Aorta (tissue), 5 donors: ENCODE measurements at regions not wholly inside any gene's neighbourhood (a gene's known extent, or its start where the extent isn't known, plus 50 kb on each side); places are given as distances from the start of the nearest gene placed in this dataset.
"Not testable (repeated sequence)": the region's sequence is repeated elsewhere in the genome, so short reads cannot be mapped to it uniquely, and the experiment has no call there.

Experiments used
- ATAC-seq: fragments of 200-7000 bp; cut with Tn5 transposase; one replicate; pipeline ENCODE4 v1.9.1; 2022; ENCODE audit warnings: moderate library complexity; ENCODE audit not compliant: low FRiP score
- DNase-seq, 2 donors: peaks; one replicate each; pipeline ENCODE4 v3.0.0-alpha.2; 2020
- H3K27ac ChIP-seq, 2 donors: one replicate each; pipeline ENCODE4 v1.5.1; 2013; ENCODE audit warnings: low read length in 2 of 2, mild to moderate bottlenecking in 2 of 2, moderate library complexity in 2 of 2, control low read depth in 1 of 2, inconsistent platforms in 1 of 2, low read depth in 1 of 2
- H3K27me3 ChIP-seq, 2 donors: one replicate each; pipeline ENCODE4 v1.6.1; 2013; ENCODE audit warnings: control low read depth in 1 of 2, low read length in 1 of 2, mild to moderate bottlenecking in 1 of 2, moderate library complexity in 1 of 2; ENCODE audit not compliant: insufficient read depth in 2 of 2, control insufficient read depth in 1 of 2
- H3K36me3 ChIP-seq, 2 donors: one replicate each; pipeline ENCODE4 v1.6.1; 2013; ENCODE audit warnings: control low read depth in 1 of 2, low read length in 1 of 2, mild to moderate bottlenecking in 1 of 2; ENCODE audit not compliant: insufficient read depth in 2 of 2, control insufficient read depth in 1 of 2
- H3K4me1 ChIP-seq, 2 donors: one replicate each; pipeline ENCODE4 v1.6.1; 2013; ENCODE audit warnings: low read length in 2 of 2, control low read depth in 1 of 2, mild to moderate bottlenecking in 1 of 2, moderate library complexity in 1 of 2; ENCODE audit not compliant: insufficient read depth in 2 of 2, control insufficient read depth in 1 of 2
- H3K4me3 ChIP-seq, 2 donors: one replicate each; pipeline ENCODE4 v1.5.1; 2013; ENCODE audit warnings: low read length in 2 of 2, control low read depth in 1 of 2, mild to moderate bottlenecking in 1 of 2
- H3K9me3 ChIP-seq: one replicate; pipeline ENCODE4 v1.6.1; 2013; ENCODE audit warnings: mild to moderate bottlenecking, low read length; ENCODE audit not compliant: control insufficient read depth
- WGBS, 2 donors: extraction: QIAGEN DNeasy Blood & Tissue Kit; methylation state at CpG; one replicate each; pipeline ENCODE4 v1.1.7; 2013; 5-methylcytosine and 5-hydroxymethylcytosine counted together
- intact Hi-C, 2 donors: fragments of 100-400 bp; cut with DNase I; formaldehyde crosslinking; loops; one replicate each; pipeline versions ENCODE4 v1.14.2 to v1.15.0; 2022
- donor health status: healthy with polysubstance abuse.
- donor health status: Bipolar disorder and iron deficiency.
- donor health status: DM: no; HTN: no; CAD: no.
- donor health status: DM: no; HTN: no; CAD: no.
- donor health status: DM: yes; HTN: yes; CAD: no.

- Histone ChIP-seq H3K36me3 (no peaks in the 10 kb centered on the region), H3K27ac (no peak overlapping the region), H3K4me1 (no peaks in the 10 kb centered on the region), H3K4me3 (no peak overlapping the region), H3K9me3 (no peaks in the 10 kb centered on the region), H3K27me3 (no peaks in the 10 kb centered on the region)
- intact Hi-C loops, result no loop called here
- WGBS, 2 donors, result 83 to 84% methylated on average over 3 of the region's 3 CpGs
- no peak for DNase-seq
- no peak for ATAC-seq
Observed at GRCh38 chr5:12951846-12952245, 992.6 kb downstream of the DNAH5 start.

GRCh38 chr5:12947379-12947778 lies 997.1 kb downstream of the DNAH5 start:
- H3K4me3 ChIP-seq, result no peak overlapping the region
- H3K27me3 ChIP-seq, result no peaks in the 10 kb centered on the region
- ATAC-seq (no peak), DNase-seq (no peak)
- WGBS, 2 donors, result 77 to 91% methylated on average over 3 of the region's 3 CpGs
- H3K36me3 ChIP-seq, result no peaks in the 10 kb centered on the region
- H3K9me3 ChIP-seq, result no peaks in the 10 kb centered on the region
- no peaks in the 10 kb centered on the region for H3K4me1 ChIP-seq
- H3K27ac ChIP-seq, result no peak overlapping the region
- intact Hi-C loops, result no loop called here

- H3K36me3 ChIP-seq, H3K9me3 ChIP-seq, ATAC-seq, intact Hi-C loops, H3K27me3 ChIP-seq, H3K27ac ChIP-seq, DNase-seq, H3K4me3 ChIP-seq, H3K4me1 ChIP-seq: not testable (repeated sequence)
- 61 to 65% methylated on average over 1 of the region's 1 CpG for WGBS, 2 donors
Observed at GRCh38 chr5:12945477-12945876, 999.0 kb downstream of the DNAH5 start.

GRCh38 chr5:12936221-12936620 lies 1008.3 kb downstream of the DNAH5 start:
- no peak for DNase-seq
- WGBS, 2 donors, result 72 to 84% methylated on average over 5 of the region's 5 CpGs
- H3K4me1 ChIP-seq, result no peaks in the 10 kb centered on the region
- no peak overlapping the region for H3K4me3 ChIP-seq
- H3K27ac ChIP-seq, result no peak overlapping the region
- intact Hi-C loops, result no loop called here
- no peaks in the 10 kb centered on the region for H3K27me3 ChIP-seq
- H3K9me3 ChIP-seq, result no peaks in the 10 kb centered on the region
- no peaks in the 10 kb centered on the region for H3K36me3 ChIP-seq
- ATAC-seq, result no peak

GRCh38 chr5:12934722-12935121 lies 1009.8 kb downstream of the DNAH5 start:
- no peaks in the 10 kb centered on the region for H3K4me1 ChIP-seq
- no peaks in the 10 kb centered on the region for H3K27me3 ChIP-seq
- no peaks in the 10 kb centered on the region for H3K36me3 ChIP-seq
- no peak overlapping the region for H3K27ac ChIP-seq
- DNase-seq (no peak), ATAC-seq (no peak)
- H3K9me3 ChIP-seq, result no peaks in the 10 kb centered on the region
- H3K4me3 ChIP-seq, result no peak overlapping the region
- 85 to 94% methylated on average over 1 of the region's 1 CpG for WGBS, 2 donors
- intact Hi-C loops, result no loop called here

- DNase-seq (no peak), ATAC-seq (no peak)
- H3K27ac ChIP-seq, result no peak overlapping the region
- H3K4me3 ChIP-seq, result no peak overlapping the region
- H3K9me3 ChIP-seq, result peaks cover 1% of the 10 kb centered on the region
- intact Hi-C loops, result no loop called here
- 80 to 87% methylated on average over 2 of the region's 2 CpGs for WGBS, 2 donors
- no peaks in the 10 kb centered on the region for H3K4me1 ChIP-seq
- no peaks in the 10 kb centered on the region for H3K27me3 ChIP-seq
- no peaks in the 10 kb centered on the region for H3K36me3 ChIP-seq
Observed at GRCh38 chr5:12920527-12920926, 1016.3 kb upstream of the CTNND2 start.

- DNase-seq (no peak), ATAC-seq (no peak)
- H3K27me3 ChIP-seq, result no peaks in the 10 kb centered on the region
- H3K4me3 ChIP-seq, result no peak overlapping the region
- no peaks in the 10 kb centered on the region for H3K36me3 ChIP-seq
- no peaks in the 10 kb centered on the region for H3K4me1 ChIP-seq
- H3K27ac ChIP-seq, result no peak overlapping the region
- intact Hi-C loops, result no loop called here
- 26 to 33% methylated on average over 4 of the region's 4 CpGs for WGBS, 2 donors
- H3K9me3 ChIP-seq, result no peaks in the 10 kb centered on the region
Observed at GRCh38 chr5:12911156-12911555, 1006.9 kb upstream of the CTNND2 start.

GRCh38 chr5:12910641-12911040 lies 1006.4 kb upstream of the CTNND2 start:
- Histone ChIP-seq H3K27ac (no peak overlapping the region), H3K4me1 (no peaks in the 10 kb centered on the region), H3K36me3 (no peaks in the 10 kb centered on the region), H3K4me3 (no peak overlapping the region), H3K9me3 (no peaks in the 10 kb centered on the region), H3K27me3 (no peaks in the 10 kb centered on the region)
- intact Hi-C loops, result no loop called here
- ATAC-seq (no peak), DNase-seq (no peak)
- WGBS, 2 donors, result 17 to 26% methylated on average over 3 of the region's 3 CpGs

GRCh38 chr5:12902611-12903010 lies 998.4 kb upstream of the CTNND2 start:
- Histone ChIP-seq H3K36me3 (no peaks in the 10 kb centered on the region), H3K27ac (no peak overlapping the region), H3K9me3 (no peaks in the 10 kb centered on the region), H3K27me3 (no peaks in the 10 kb centered on the region), H3K4me1 (no peaks in the 10 kb centered on the region), H3K4me3 (no peak overlapping the region)
- ATAC-seq (no peak), DNase-seq (no peak)
- intact Hi-C loops, result no loop called here
- 39 to 43% methylated on average over 4 of the region's 4 CpGs for WGBS, 2 donors
